WTC11 (cell line): ENCODE measurements at regions not wholly inside any gene's neighbourhood (a gene's known extent, or its start where the extent isn't known, plus 50 kb on each side); places are given as distances from the start of the nearest gene placed in this dataset.
A peak's percentile ranks its signal among the peaks of the same experiment; 100 is the strongest.

ENCODE experiments used
- ATAC-seq: fragments of 200-7000 bp; cut with Tn5 transposase; 2 replicates; pipeline ENCODE4 v1.10.0; 2021; ENCODE audit warnings: mild to moderate bottlenecking, moderate library complexity
- CTCF ChIA-PET: fragments of 300-600 bp; sonication (Branson Sonifier 250); formaldehyde crosslinking; loops from one replicate; lab custom pipeline; 2021; ENCODE audit warnings: antibody characterized with exemption; lab: Charles Lee
- POLR2A ChIA-PET: fragments of 350-600 bp; sonication (Branson Sonifier 250); formaldehyde crosslinking; loops from one replicate; lab custom pipeline; 2021; ENCODE audit warnings: antibody characterized with exemption; lab: Charles Lee
- DNase-seq: peaks from one replicate; pipeline ENCODE4 v3.0.0; 2021; ENCODE audit warnings: low spot score
- H3K27ac Mint-ChIP-seq: 2 replicates; pipeline ENCODE4 v1.8.0; 2021; ENCODE audit warnings: mixed read lengths
- H3K27me3 Mint-ChIP-seq: 2 replicates; pipeline ENCODE4 v1.8.0; 2021; ENCODE audit warnings: low read depth, mild to moderate bottlenecking, moderate library complexity, mixed read lengths
- H3K36me3 Mint-ChIP-seq: 2 replicates; pipeline ENCODE4 v1.8.0; 2021; ENCODE audit warnings: mixed read lengths
- H3K4me1 Mint-ChIP-seq: 2 replicates; pipeline ENCODE4 v1.8.0; 2022; ENCODE audit warnings: mixed read lengths
- H3K4me3 Mint-ChIP-seq: 2 replicates; pipeline ENCODE4 v1.8.0; 2021; ENCODE audit warnings: mild to moderate bottlenecking, moderate library complexity, mixed read lengths
- H3K9me3 Mint-ChIP-seq: 2 replicates; pipeline ENCODE4 v1.8.0; 2021; ENCODE audit warnings: mixed read lengths
- ATF3 ChIP-seq: sonication (generic); formaldehyde crosslinking; conservative IDR thresholded peaks from 2 replicates; pipeline ENCODE4 v1.8.1; 2022; ENCODE audit warnings: mild to moderate bottlenecking, missing genetic modification reagents
- CREB1 ChIP-seq: sonication (generic); formaldehyde crosslinking; IDR thresholded peaks from 2 replicates; pipeline ENCODE4 v1.8.0; 2023; ENCODE audit warnings: mild to moderate bottlenecking, missing genetic modification reagents
- E2F1 ChIP-seq: sonication (generic); formaldehyde crosslinking; IDR thresholded peaks from 2 replicates; pipeline ENCODE4 v1.8.0; 2022; ENCODE audit warnings: mild to moderate bottlenecking, missing genetic modification reagents
- E2F4 ChIP-seq: sonication (generic); formaldehyde crosslinking; IDR thresholded peaks from 2 replicates; pipeline ENCODE4 v1.8.1; 2022; ENCODE audit warnings: low read depth, mild to moderate bottlenecking, moderate library complexity, missing genetic modification reagents, borderline replicate concordance
- EMX1 ChIP-seq: fragments of 250-450 bp; sonication (Bioruptor Pico); IDR thresholded peaks from 2 replicates; pipeline ENCODE4 v1.8.0; 2021; ENCODE audit warnings: mild to moderate bottlenecking
- FOXP1 ChIP-seq: sonication (generic); formaldehyde crosslinking; IDR thresholded peaks from 2 replicates; pipeline ENCODE4 v1.8.0; 2022; ENCODE audit warnings: missing genetic modification reagents, mild to moderate bottlenecking, moderate library complexity, borderline replicate concordance
- GRHL2 ChIP-seq: fragments of 250-450 bp; sonication (Bioruptor Pico); IDR thresholded peaks from 2 replicates; pipeline ENCODE4 v1.8.0; 2022; ENCODE audit warnings: mild to moderate bottlenecking, moderate library complexity; ENCODE audit not compliant: insufficient replicate concordance, severe bottlenecking
- HMGA2 ChIP-seq: fragments of 250-450 bp; sonication (Bioruptor Pico); IDR thresholded peaks from 2 replicates; pipeline ENCODE4 v1.4.0; 2021; ENCODE audit warnings: mild to moderate bottlenecking, moderate library complexity
- IRF1 ChIP-seq: sonication (generic); formaldehyde crosslinking; IDR thresholded peaks from 2 replicates; pipeline ENCODE4 v1.8.0; 2023; ENCODE audit warnings: missing genetic modification reagents
- IRF2 ChIP-seq: sonication (generic); formaldehyde crosslinking; IDR thresholded peaks from 2 replicates; pipeline ENCODE4 v1.8.0; 2022; ENCODE audit warnings: low read depth, missing genetic modification reagents, borderline replicate concordance
- JAZF1 ChIP-seq: fragments of 250-450 bp; sonication (Bioruptor Pico); IDR thresholded peaks from 2 replicates; pipeline ENCODE4 v1.9.0; 2021; ENCODE audit warnings: moderate library complexity, mild to moderate bottlenecking, inconsistent platforms
- MLX ChIP-seq: sonication (generic); formaldehyde crosslinking; IDR thresholded peaks from 2 replicates; pipeline ENCODE4 v1.8.1; 2023; ENCODE audit warnings: mild to moderate bottlenecking, missing genetic modification reagents, moderate library complexity
- NFE2L1 ChIP-seq: sonication (generic); formaldehyde crosslinking; IDR thresholded peaks from 2 replicates; pipeline ENCODE4 v1.8.1; 2023; ENCODE audit warnings: missing genetic modification reagents
- OVOL2 ChIP-seq: fragments of 250-450 bp; sonication (Bioruptor Pico); IDR thresholded peaks from 2 replicates; pipeline ENCODE4 v1.9.0; 2021; ENCODE audit warnings: mild to moderate bottlenecking, borderline replicate concordance
- PREB ChIP-seq: sonication (generic); formaldehyde crosslinking; IDR thresholded peaks from 2 replicates; pipeline ENCODE4 v1.8.1; 2022; ENCODE audit warnings: mild to moderate bottlenecking, missing genetic modification reagents, moderate library complexity, borderline replicate concordance
- SP1 ChIP-seq: sonication (generic); formaldehyde crosslinking; conservative IDR thresholded peaks from 2 replicates; pipeline ENCODE4 v1.8.1; 2022; ENCODE audit warnings: missing genetic modification reagents
- STAT6 ChIP-seq: sonication (generic); formaldehyde crosslinking; conservative IDR thresholded peaks from 2 replicates; pipeline ENCODE4 v1.8.1; 2023; ENCODE audit warnings: mild to moderate bottlenecking, low read depth, missing genetic modification reagents, moderate library complexity
- TEAD1 ChIP-seq: sonication (generic); formaldehyde crosslinking; IDR thresholded peaks from 2 replicates; pipeline ENCODE4 v1.8.0; 2022; ENCODE audit warnings: mild to moderate bottlenecking, missing genetic modification reagents
- ZBTB43 ChIP-seq: sonication (generic); formaldehyde crosslinking; IDR thresholded peaks from 2 replicates; pipeline ENCODE4 v1.8.1; 2023; ENCODE audit warnings: mild to moderate bottlenecking, missing genetic modification reagents
- ZNF219 ChIP-seq: sonication (generic); formaldehyde crosslinking; IDR thresholded peaks from 2 replicates; pipeline ENCODE4 v1.8.0; 2023; ENCODE audit warnings: missing genetic modification reagents, mild to moderate bottlenecking, borderline replicate concordance
- ZNF281 ChIP-seq: sonication (generic); formaldehyde crosslinking; IDR thresholded peaks from 2 replicates; pipeline ENCODE4 v1.8.0; 2023; ENCODE audit warnings: mild to moderate bottlenecking, missing genetic modification reagents
- ZNF423 ChIP-seq: fragments of 250-450 bp; sonication (Bioruptor Pico); IDR thresholded peaks from 2 replicates; pipeline ENCODE4 v2.1.2; 2022; ENCODE audit warnings: mild to moderate bottlenecking, moderate library complexity

GRCh38 chr4:112916868-112917267 lies 132.6 kb upstream of the ANK2 start:
- no peaks in the 10 kb centered on the region for H3K27me3 Mint-ChIP-seq
- H3K27ac Mint-ChIP-seq, result peak overlapping the region; percentile 61
- TF ChIP-seq GRHL2 (CRISPR knock-in tag) (no peak), PREB (CRISPR knock-in tag) (no peak), ATF3 (CRISPR knock-in tag) (no peak), SP1 (CRISPR knock-in tag) (no peak), ZNF423 (CRISPR knock-in tag) (no peak), FOXP1 (CRISPR knock-in tag) (no peak), NFE2L1 (CRISPR knock-in tag) (no peak), IRF2 (CRISPR knock-in tag) (no peak), CREB1 (no peak), JAZF1 (no peak), HMGA2 (CRISPR knock-in tag) (no peak), IRF1 (CRISPR knock-in tag) (no peak), E2F4 (no peak)
- no peak overlapping the region for H3K4me3 Mint-ChIP-seq
- POLR2A ChIA-PET, result no interaction called here
- H3K36me3 Mint-ChIP-seq, result no peaks in the 10 kb centered on the region
- no peaks in the 10 kb centered on the region for H3K9me3 Mint-ChIP-seq
- CTCF ChIA-PET, result interaction anchor here (0.7 to 1.1 kb wide), 4 partner anchors 14 to 151 kb away, joined by 3 to 6 read pairs (median 4); no protein-coding TSS in a partner anchor
- no peak for DNase-seq
- ATAC-seq, result peak; percentile 43; the same call in 1 of the 2 replicates
- H3K4me1 Mint-ChIP-seq, result peaks cover 25% of the 10 kb centered on the region

GRCh38 chr4:112923516-112923915 lies 125.9 kb upstream of the ANK2 start:
- no peaks in the 10 kb centered on the region for H3K36me3 Mint-ChIP-seq
- ChIA-PET POLR2A (no interaction called here), CTCF (interaction anchor here (1.9 to 3.8 kb wide), 2 partner anchors 15 to 158 kb away, joined by 8 to 10 read pairs; no protein-coding TSS in a partner anchor)
- H3K27ac Mint-ChIP-seq, result no peak overlapping the region
- peaks cover 1% of the 10 kb centered on the region; the same call in 1 of the 2 replicates for H3K4me1 Mint-ChIP-seq
- H3K9me3 Mint-ChIP-seq, result no peaks in the 10 kb centered on the region
- no peak overlapping the region for H3K4me3 Mint-ChIP-seq
- DNase-seq, result no peak
- no peak for ATAC-seq
- H3K27me3 Mint-ChIP-seq, result no peaks in the 10 kb centered on the region
- TF ChIP-seq EMX1 (no peak), STAT6 (no peak), E2F1 (no peak), E2F4 (no peak), OVOL2 (CRISPR knock-in tag) (no peak), MLX (no peak), ZNF219 (CRISPR knock-in tag) (no peak), ZNF281 (CRISPR knock-in tag) (no peak), ZBTB43 (CRISPR knock-in tag) (no peak), CREB1 (no peak), TEAD1 (CRISPR knock-in tag) (no peak)
